ENCODE measurements at regions not wholly inside any gene's neighbourhood (a gene's known extent, or its start where the extent isn't known, plus 50 kb on each side); places are given as distances from the start of the nearest gene placed in this dataset.

GRCh38 chr4:54560513-54560912 lies 97.2 kb upstream of the KIT start:
- TF ChIP-seq CTCF (IDR thresholded peaks at IDR 0.05; ENCODE audit: low read depth, low read length) (no peak), POLR2A (IDR thresholded peaks at IDR 0.05; ENCODE audit: extremely low read depth, insufficient read length) (no peak)

Measured in NB4 (cell line).